SK-N-SH (cell line): ENCODE measurements at regions not wholly inside any gene's neighbourhood (a gene's known extent, or its start where the extent isn't known, plus 50 kb on each side); places are given as distances from the start of the nearest gene placed in this dataset.

Experiments
- JUND ChIP-seq: IDR thresholded peaks from 2 replicates; pipeline ENCODE4 v1.4.0; 2012
- YY1 ChIP-seq: IDR thresholded peaks from 2 replicates; pipeline ENCODE4 v1.4.0; 2012; ENCODE audit warnings: low read depth, mild to moderate bottlenecking
- TF ChIP-seq, protein P1 (sequence below): fragments of 200-600 bp; sonication (generic); IDR thresholded peaks from 2 replicates; pipeline ENCODE4 v1.6.1; 2017; ENCODE audit warnings: antibody characterized with exemption, mild to moderate bottlenecking, moderate library complexity

DNA sequence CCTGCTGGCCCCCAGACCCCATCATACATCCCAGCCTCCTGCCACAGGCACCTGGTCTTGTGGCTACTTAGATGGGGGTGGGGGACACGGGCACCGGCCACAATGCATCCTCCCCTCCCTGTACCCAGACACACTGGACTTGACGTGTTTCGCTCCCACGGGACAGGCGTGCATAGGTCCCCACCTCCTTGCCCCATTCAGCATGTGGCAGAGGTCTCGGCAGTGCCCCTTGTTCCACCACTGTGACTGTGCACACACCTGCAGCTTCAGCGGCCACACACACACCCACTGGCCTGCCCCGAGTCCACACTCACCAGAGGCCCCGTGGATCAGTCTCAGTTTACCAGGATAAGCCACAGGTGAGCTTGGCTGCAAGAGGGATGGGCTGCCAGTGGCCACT is 109.6 kb downstream of the ENGASE start:
- TF ChIP-seq JUND (no peak), YY1 (no peak)
- TF ChIP-seq, protein P1, sequence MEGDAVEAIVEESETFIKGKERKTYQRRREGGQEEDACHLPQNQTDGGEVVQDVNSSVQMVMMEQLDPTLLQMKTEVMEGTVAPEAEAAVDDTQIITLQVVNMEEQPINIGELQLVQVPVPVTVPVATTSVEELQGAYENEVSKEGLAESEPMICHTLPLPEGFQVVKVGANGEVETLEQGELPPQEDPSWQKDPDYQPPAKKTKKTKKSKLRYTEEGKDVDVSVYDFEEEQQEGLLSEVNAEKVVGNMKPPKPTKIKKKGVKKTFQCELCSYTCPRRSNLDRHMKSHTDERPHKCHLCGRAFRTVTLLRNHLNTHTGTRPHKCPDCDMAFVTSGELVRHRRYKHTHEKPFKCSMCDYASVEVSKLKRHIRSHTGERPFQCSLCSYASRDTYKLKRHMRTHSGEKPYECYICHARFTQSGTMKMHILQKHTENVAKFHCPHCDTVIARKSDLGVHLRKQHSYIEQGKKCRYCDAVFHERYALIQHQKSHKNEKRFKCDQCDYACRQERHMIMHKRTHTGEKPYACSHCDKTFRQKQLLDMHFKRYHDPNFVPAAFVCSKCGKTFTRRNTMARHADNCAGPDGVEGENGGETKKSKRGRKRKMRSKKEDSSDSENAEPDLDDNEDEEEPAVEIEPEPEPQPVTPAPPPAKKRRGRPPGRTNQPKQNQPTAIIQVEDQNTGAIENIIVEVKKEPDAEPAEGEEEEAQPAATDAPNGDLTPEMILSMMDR: no peak
